Epithelial cell of esophagus (primary cell): ENCODE measurements at regions not wholly inside any gene's neighbourhood (a gene's known extent, or its start where the extent isn't known, plus 50 kb on each side); places are given as distances from the start of the nearest gene placed in this dataset.

ENCODE experiments used
- DNase-seq: peaks from one replicate; pipeline ENCODE4 v3.0.0; 2010; ENCODE audit warnings: low read depth
- H3K4me3 ChIP-seq: 2 replicates; pipeline ENCODE4 v1.5.1; 2011; ENCODE audit warnings: mild to moderate bottlenecking, low read length, control low read depth
- TF ChIP-seq, protein P1 (sequence below): IDR thresholded peaks from 2 replicates; pipeline ENCODE4 v1.5.1; 2011; ENCODE audit warnings: low read depth, mild to moderate bottlenecking, low read length, control low read depth, inconsistent platforms; ENCODE audit not compliant: insufficient read depth; ENCODE audit errors: missing control alignments

DNA sequence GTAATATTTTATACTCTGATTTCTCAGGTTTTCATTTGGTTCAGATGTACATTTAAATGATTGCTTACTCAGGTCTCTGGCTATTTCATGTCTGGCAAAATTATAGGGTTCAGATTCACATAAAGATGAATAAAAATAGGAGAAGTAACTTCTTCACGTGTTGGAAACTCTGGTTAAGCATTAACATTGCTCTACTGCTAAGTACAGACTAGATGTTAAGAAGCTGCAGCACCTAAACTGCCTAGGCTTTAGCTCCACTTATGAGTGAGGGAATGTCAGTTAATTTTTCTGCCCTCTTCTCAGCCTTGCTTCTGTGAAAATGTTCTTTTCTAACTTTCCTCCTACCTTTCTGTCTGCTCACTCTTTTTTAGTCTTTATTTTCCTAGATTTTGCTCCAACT, 361.2 kb downstream of the ARAP2 start:
- H3K4me3 ChIP-seq: no peak overlapping the region
- TF ChIP-seq, protein P1, sequence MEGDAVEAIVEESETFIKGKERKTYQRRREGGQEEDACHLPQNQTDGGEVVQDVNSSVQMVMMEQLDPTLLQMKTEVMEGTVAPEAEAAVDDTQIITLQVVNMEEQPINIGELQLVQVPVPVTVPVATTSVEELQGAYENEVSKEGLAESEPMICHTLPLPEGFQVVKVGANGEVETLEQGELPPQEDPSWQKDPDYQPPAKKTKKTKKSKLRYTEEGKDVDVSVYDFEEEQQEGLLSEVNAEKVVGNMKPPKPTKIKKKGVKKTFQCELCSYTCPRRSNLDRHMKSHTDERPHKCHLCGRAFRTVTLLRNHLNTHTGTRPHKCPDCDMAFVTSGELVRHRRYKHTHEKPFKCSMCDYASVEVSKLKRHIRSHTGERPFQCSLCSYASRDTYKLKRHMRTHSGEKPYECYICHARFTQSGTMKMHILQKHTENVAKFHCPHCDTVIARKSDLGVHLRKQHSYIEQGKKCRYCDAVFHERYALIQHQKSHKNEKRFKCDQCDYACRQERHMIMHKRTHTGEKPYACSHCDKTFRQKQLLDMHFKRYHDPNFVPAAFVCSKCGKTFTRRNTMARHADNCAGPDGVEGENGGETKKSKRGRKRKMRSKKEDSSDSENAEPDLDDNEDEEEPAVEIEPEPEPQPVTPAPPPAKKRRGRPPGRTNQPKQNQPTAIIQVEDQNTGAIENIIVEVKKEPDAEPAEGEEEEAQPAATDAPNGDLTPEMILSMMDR: no peak
- no peak for DNase-seq

DNA sequence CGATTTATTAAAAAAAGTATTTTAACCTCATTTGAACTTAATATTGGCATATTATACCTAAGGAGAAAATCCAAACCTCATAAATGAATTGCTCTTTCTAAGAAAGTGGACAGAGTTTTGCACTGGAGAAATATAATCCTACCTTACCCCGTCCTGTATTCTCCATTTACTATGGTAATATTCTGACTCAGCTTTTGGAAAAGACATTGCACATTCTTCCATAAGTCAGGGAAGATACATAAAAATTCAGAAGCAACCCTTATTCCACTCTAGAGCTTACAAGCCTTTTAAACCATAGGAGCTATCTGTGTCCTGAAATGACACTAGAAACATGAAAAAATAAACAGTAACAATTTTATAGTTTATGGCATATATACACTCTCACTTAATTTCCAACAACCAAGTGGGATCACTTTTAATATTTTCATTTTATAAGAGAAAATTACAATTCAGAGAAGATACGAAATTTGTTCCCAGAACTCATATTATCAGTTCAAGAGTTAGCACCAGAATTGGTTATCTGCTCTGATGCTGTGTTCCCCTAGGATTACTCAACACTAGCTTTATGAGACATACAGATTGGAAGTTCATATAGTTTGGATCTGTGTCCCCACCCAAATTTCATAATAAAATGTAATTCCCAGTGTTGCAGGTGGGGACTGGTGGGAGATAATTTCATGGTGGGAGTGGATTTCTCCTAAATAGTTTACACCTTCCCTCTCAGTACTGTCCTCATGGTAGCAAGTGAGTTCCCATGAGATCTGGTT, 359.4 kb downstream of the ARAP2 start:
- peak; percentile 53 for DNase-seq
- TF ChIP-seq, protein P1: no peak
- no peak overlapping the region for H3K4me3 ChIP-seq

DNA sequence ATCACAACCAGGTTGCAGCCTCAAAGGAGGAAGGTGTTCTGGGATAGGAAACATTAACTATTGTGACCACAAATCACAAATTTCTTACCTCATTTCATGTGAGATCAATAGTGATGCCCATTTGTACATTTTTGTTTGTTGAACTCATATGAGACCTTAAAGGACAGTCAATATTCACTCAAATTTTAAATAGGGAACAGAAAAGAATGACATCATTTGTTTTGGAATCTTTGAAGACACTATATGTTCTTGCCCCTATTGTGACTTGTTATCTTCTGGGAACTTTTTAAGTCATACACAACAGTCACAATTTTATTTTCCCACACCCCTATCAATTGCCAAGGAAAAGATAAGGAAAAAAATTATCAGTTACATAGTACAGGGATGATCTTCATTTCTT, 346.5 kb downstream of the ARAP2 start:
- DNase-seq: no peak
- no peak overlapping the region for H3K4me3 ChIP-seq
- TF ChIP-seq, protein P1: no peak

DNA sequence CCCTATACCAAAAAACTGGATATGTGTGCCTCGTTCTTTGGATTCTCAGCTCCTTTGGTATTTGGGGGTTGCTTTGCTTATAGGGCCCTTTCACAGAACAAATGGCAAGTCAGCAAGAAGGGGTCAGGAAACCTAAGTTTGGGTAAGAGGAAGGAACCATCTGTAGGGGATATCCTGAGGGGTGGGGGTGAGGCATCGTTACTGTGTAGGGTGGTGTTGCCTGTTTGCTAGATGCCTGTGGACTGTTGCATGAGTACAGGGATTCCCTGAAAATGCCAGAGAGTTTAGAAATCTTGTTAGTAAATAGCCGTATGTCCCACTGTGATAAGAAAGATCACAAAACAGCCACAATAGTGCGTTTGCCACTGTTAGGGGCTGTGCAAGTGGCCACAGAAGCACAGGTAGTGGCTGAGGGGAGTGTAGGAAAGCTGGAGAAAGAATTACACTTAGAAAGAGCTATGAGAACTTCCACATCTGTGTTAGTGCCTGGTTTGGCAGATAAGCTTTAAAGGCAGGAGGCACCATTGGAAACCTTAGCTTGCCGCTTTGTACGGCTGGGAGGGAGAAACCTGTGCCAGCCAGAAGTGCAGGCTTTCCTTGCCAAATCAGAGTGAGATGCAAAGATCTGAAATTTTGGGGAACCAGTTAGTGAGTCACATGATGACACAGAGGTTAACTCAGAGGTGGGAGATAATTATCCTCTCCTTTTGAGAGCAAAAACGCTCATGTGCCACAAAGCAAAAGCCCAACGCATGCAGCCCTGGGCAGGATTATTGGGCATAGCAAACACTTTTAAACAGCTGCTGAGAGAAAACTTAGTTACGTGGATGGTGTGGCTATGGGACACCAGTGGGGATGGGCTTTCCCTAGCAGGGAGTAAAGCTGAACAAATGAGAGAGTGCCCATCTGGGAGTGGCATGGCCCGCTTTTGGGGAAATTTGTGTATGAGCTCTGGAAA, 343.7 kb downstream of the ARAP2 start:
- peak; percentile 1 for DNase-seq

DNA sequence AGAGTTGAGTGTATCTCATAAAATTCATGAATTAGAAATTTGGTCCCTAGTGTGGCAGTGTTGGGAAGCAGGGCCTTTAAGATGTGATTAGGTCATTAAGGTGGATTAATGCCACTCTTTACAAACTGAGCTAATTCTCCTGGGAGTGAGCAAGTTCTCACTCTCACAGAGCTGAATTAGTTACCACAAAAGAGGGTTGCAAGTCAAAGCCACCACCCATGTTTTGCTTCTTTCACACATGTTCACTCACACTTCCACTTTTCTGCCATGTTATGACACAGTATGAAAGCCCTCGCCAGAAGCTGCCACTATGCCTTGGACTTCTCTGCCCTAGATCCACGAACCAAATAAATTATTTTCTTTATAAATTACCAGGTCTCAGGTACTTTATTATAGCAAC, 332.1 kb downstream of the ARAP2 start:
- DNase-seq: no peak
- no peak overlapping the region for H3K4me3 ChIP-seq
- TF ChIP-seq, protein P1: no peak

More for the DNA sequence above, 343.7 kb downstream of the ARAP2 start:
- TF ChIP-seq, protein P1: no peak
- no peak overlapping the region for H3K4me3 ChIP-seq

DNA sequence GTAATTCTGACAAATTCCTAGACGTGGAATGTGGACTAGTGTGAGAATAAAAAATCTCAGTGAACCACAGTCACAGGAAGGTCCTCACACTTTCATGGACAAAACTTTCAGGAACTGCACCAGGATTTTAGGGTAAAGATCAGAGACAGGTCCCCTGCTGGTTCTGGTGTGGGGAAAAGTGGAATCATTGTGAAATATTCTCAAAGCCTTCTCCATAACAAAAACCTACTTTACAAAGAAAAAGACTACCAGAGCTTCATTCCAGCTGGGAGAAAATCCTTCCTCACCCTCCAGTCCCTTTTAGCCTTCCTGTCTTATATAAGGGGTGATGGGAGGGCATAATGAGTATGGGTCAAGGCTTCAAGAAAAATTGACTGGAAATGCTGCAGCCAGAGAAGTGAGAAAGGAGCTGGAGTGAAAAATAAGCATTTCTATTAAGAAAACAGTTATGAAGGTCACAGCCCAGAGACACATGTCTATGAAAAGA, 325.8 kb downstream of the ARAP2 start:
- no peak for DNase-seq
- TF ChIP-seq, protein P1: no peak
- no peak overlapping the region for H3K4me3 ChIP-seq
